ENCODE measurements at regions not wholly inside any gene's neighbourhood (a gene's known extent, or its start where the extent isn't known, plus 50 kb on each side); places are given as distances from the start of the nearest gene placed in this dataset.

DNA sequence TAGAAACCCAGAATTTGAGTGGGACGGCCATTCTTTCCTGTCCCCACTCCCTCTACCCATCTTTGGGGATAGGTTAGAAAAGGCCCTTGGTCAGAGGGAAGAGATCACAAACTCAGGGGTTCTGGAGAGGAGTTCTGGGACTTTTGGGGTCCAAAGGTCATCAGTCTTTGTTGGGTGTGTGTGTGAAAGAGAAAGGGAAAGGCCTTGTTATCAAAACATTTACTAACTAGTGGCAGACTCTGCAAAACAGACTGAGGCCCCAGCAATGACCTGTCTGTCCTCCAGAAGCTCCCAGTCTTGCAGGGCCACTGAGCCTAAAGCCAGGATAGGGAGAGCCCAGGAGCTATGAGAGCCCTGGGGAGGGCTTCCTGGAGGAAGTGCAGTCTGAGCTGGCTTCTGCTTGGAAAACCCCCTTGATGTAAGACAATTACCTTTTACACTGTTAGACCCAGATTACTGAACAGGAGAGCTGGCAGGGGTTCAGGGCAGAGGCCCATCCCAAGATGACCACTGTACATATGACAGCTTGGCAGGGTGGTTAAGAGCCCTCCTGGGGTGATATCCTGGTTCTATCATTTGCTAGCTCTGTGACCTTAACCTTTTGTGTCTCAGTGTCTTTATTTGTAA is 429.1 kb upstream of the CCDC196 start:
- in situ Hi-C loops (cut with HindIII; ENCODE audit: low pct_unique_long_range_greater_than_20kb, low sequenced_read_pairs), result no loop called here
- DNase-seq (ENCODE audit: low read depth, low spot score), result no peak

DNA sequence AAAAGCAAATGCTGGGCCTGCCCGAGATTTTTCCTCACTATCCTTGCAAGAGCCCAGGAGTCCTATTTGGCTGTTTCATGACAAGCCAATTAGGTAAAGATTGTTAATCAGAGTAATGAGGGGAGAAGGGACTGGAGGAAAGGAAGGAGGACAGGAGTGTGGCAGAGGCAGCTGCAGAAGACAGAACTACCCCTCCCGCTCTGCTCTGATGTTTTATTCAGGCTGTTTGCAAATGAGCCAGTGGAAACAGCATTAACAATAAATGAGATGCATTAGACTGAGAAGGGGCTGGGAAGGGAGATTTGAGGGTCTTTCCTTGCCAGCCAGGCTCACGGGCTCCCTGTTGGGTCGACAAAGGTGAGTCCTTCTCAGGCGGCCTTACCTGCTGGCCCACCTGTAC is 421.0 kb upstream of the CCDC196 start:
- in situ Hi-C loops (cut with HindIII; ENCODE audit: low pct_unique_long_range_greater_than_20kb, low sequenced_read_pairs), result no loop called here
- no peak for DNase-seq (ENCODE audit: low read depth, low spot score)

DNA sequence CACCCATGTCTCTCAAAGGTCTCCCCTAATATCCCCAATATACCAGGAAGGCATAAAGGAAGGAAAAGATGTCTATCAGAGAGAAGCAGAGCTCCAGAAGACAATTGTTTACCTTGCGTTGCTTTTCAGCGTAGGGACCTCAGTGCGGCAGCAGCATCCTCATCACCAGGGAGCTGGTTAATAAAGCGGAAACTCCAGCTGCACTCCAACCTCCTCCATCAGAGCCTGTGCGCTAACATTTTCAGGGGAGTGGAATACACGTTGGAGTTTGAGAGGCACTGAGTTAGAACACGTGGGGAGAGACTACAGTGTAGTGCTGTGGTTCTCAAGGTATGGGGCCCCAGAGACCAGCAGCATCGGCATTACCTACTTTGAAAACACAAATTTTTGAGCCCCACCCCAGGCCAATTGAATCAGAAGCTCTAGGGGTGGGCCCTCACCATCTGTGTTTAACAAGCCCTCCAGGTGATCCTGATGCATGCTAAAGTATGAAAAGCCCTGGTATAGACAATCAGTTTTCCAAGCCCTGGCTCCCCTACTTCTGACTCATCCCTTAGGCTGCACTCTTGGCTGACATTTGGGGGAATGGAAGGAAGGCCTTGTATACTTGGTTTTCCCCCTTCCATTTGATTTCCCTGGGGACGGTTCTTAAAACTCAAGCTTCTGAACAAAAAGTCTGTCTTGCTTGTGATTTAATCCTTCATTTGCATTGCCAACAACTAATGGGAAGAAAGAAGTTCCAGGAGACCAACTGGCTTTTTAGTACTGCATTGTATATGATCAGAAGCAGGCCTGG is 419.0 kb upstream of the CCDC196 start:
- DNase-seq (ENCODE audit: low read depth, low spot score), result no peak
- in situ Hi-C loops (cut with HindIII; ENCODE audit: low pct_unique_long_range_greater_than_20kb, low sequenced_read_pairs), result no loop called here

DNA sequence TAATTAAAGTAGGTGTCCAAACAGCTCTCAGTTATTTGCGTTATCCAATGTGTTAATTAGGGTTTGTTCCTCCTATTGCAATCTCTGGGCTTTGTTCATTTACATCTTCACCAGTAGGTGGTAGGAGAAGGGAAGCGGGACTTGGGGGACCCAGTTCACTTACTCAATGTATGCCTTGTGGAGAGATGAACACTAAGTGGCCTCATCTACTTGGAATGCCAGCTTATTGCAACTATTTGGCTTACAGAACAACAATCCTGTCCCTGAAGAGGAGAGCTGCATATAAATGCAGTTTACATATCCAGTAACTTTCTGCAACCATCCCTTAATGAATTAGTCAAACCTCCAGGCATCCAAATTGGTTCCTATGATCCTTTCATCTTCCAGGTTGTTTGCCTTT is 417.1 kb upstream of the CCDC196 start:
- no peak for DNase-seq (ENCODE audit: low read depth, low spot score)
- in situ Hi-C loops (cut with HindIII; ENCODE audit: low pct_unique_long_range_greater_than_20kb, low sequenced_read_pairs), result no loop called here

DNA sequence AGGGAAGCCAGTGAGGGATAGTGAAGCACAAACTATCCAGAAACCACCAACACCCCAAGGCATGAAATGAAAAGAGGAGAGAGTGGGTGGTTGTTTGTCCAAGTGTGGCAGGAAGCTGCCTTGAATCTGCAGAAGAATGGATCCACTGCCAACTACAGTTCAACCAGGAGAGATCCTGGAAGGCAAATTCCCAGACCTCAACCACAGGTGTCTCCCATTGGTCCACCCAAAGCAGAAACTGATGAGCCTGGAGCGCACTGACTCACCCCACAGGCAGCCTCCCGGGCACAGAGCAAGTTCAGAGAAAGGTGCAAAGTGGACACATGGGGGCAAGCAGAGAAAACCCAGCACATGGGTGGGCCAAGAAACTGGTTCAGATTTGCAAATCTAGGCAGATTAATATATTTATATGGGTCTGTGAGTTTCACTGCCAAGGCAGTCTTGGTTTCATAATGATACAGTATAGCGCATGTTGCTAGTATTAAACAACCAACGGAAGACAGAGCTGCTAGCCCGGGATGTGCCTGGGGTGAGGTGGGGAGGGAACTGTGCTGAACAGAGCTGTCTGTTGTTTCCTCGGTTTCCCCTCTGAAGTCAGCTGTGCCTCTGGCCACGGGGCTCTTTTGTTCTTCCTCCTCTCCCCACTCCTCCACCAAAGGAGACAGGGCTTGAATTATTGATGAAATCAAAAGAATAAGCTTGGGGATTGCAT is 416.2 kb upstream of the CCDC196 start:
- DNase-seq (ENCODE audit: low read depth, low spot score), result peak; percentile 41
- in situ Hi-C loops (cut with HindIII; ENCODE audit: low pct_unique_long_range_greater_than_20kb, low sequenced_read_pairs), result no loop called here

DNA sequence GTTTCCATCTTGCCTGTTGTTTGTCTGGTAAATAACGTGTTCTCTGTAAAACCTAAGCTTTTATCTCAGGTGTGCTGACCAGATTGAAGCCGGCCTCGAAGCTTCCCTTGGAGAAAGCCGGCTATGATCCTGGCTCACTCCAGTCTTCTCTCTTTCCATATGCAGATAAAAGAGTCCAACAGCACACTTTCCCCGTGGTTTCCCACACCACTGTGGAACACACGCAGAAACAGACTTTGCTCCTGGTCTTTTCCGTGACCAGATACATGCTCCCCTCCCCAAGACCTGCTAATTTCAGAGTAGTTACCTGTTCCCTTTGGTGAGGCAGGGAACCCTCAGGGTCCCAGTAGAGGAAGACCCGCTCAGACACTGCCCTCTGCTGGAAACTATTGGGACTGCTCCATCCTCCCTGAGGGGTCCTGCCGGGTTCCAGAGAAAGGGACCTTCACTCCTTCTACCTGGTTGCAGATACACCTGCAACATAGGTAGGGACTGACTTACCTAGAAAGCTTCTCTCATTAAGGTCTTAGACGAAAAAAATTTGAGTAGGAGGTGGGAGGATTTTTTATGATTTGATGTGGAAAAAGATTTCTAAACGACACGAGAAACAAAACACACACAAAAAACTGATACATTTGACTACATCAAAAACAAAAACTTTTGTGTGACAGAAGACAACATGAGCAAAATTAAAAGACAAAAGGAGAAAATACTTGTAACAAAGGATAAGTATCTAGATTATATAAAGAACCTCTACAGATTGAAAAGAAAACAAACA is 415.4 kb upstream of the CCDC196 start:
- in situ Hi-C loops (cut with HindIII; ENCODE audit: low pct_unique_long_range_greater_than_20kb, low sequenced_read_pairs), result no loop called here
- peak; percentile 62 for DNase-seq (ENCODE audit: low read depth, low spot score)

DNA sequence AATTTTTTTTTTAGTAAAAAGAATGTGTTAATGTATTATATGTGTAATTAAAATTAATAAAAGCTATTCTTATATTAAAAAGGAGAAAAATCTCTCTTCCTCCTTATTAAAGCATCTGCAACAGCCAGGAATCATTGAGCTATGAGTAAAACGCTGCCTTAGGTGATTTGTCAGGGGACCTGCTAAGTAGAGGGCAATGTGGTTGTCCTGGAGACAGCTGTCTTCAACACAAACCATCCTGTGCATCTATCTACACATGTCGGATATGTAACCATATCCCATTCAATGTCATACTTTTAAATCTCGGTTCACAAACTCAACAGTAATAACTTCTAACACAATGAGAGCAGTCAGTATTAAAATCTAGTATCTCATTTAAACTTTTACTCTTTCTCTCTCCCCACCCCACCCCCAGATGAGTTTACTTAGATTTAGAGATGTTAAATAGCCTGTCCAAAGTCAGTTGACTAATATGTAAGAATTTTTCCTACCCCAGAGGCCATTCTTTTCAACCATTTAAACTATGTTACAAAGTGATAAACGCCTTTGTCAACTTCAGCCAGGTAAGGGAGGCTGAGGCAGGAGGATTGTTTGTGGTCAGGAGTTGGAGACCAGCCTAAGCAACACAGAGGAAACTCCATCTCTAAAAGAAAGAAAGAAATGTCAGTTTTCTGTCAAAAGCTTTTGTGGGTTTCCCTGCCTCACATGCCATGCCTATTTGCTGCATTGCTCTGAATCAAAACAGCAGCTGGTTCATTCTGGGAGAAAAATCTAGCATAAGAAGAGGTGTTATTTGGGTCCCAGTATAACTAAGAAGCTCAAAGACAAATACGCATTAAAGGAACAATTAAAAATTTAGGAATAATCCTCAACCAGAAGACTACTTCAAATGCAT is 413.7 kb upstream of the CCDC196 start:
- no peak for DNase-seq (ENCODE audit: low read depth, low spot score)
- in situ Hi-C loops (cut with HindIII; ENCODE audit: low pct_unique_long_range_greater_than_20kb, low sequenced_read_pairs), result no loop called here

DNA sequence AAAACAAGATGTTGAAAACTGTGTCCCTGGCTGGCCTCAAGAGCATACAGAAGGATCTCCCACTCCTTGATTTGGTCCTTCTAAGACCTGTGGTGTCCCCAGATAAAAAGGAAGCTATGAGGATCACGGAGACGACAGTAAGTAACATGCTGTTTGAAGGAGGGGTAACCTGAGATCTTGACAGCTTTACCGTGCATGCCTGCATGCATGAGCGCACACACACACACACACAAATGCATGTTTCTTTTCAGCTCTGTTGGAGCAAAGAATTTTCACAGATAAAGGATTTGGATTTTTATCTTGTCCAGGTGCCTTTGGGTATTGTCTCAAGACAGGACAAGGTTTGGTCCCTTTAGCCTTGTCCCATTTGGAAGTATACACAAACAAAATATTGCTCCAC is 411.6 kb upstream of the CCDC196 start:
- DNase-seq (ENCODE audit: low read depth, low spot score), result no peak
- in situ Hi-C loops (cut with HindIII; ENCODE audit: low pct_unique_long_range_greater_than_20kb, low sequenced_read_pairs), result no loop called here

DNA sequence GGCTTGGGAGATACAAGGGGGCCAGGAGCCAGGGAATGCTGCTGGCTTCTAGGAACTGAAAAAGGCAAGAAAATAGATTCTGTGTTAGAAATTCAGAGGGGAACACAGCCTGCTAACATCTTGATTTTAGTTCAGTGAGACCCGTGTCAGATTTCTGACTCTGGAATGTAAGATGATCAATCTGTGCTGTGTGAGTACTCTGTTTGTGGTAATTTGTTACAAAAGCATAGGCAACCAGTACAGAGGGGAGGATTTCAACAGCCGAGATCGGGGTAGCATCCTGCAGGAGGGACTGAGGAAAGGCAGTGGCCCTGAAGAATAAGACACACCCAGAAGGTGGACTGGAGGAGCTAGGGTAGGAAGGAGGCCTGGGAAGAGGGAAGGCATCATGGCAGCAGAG is 410.0 kb upstream of the CCDC196 start:
- DNase-seq (ENCODE audit: low read depth, low spot score), result no peak
- in situ Hi-C loops (cut with HindIII; ENCODE audit: low pct_unique_long_range_greater_than_20kb, low sequenced_read_pairs), result no loop called here

DNA sequence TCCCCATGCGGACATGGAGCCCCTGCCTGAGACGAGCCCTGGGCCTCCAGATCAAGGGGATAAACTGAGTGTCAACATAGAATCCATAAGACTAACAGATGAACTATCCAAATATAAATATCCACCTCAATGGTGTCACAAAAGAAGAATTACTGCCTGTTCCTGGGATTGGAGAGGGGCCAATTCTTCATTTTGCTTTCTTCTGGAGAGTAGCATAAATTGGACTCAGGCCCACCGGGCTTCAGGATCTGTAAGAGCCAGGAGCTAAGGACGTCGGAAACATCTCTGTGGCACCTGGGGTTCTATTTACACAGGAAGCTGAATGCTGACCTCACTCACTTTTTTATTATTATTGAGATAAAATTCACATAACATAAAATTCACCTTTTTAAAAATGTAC is 408.2 kb upstream of the CCDC196 start:
- in situ Hi-C loops (cut with HindIII; ENCODE audit: low pct_unique_long_range_greater_than_20kb, low sequenced_read_pairs), result no loop called here

DNA sequence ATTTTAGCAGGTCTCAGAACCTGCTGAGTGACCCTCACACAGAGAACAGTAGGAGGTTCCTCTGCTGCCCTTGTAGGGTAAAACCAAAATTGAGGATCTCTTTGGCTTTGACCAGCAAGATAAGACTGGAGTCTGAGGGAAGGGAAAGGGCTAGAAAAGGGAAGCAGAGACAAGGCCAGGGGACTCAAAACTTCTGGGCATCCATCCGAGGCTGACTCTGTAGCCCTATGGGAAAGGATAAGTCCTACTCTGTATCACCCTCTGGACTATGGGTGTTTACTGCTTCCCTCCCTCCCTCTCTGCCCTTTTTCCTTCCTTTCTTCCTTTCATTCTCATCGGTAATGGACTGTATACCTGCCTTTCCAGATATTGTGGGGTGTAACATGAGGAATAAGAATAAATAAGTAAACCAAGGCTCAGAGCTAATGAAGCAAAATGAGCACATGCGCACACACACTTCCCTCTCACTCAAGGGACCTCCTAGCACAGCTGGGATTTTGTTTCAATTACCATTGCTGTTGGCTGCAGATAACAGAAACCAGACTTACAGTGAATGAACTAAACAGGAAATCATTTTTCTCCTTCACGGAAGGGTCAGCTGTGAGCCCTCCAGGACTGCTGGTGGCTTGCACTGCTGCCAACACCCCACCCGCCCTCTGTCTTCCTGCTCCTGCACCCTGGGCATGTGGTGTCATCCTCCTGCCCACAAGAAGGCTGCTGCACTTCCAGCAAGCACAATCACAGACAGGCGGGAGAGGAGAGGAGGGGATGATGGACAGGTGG is 404.4 kb upstream of the CCDC196 start:
- no peak for DNase-seq (ENCODE audit: low read depth, low spot score)
- in situ Hi-C loops (cut with HindIII; ENCODE audit: low pct_unique_long_range_greater_than_20kb, low sequenced_read_pairs), result no loop called here

More for the DNA sequence above, 408.2 kb upstream of the CCDC196 start:
- no peak for DNase-seq (ENCODE audit: low read depth, low spot score)

DNA sequence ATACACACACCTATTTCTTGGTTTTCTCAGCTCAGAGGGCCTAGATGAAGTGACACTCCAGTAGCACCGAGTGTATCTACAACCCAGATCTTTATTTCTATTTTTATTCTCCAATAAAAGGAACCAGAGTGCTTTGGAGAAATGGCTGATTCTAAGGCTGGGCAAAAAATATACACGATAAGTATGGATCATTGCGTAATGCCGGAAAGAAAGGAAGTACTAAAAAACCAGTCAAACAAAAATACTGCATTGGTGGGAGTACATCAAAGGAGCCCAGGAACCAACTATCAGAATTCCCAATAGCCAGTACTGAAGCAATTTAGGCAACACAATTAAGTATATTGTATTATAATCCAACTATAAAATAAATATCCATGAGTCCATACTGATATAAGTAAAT is 400.9 kb upstream of the CCDC196 start:
- DNase-seq (ENCODE audit: low read depth, low spot score), result no peak
- in situ Hi-C loops (cut with HindIII; ENCODE audit: low pct_unique_long_range_greater_than_20kb, low sequenced_read_pairs), result no loop called here

DNA sequence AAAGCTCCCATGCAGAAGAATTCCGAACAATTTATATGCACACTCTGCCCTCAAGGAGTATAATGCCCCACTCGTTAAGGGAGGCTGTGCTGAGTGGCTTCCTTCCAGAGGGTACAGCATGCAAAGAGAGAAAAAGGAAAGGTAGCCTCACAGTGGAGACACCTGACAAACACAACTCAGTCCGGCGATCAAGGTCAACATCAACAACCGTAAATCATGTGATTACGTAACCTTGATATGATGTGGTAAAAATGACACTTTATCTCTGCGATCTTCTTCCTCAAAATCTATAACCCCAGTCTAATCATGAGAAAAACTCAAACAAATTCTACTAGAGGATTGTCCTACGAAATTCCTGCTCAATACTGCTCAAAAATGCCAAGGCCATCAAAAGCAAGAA is 400.5 kb upstream of the CCDC196 start:
- no peak for DNase-seq (ENCODE audit: low read depth, low spot score)
- in situ Hi-C loops (cut with HindIII; ENCODE audit: low pct_unique_long_range_greater_than_20kb, low sequenced_read_pairs), result no loop called here

DNA sequence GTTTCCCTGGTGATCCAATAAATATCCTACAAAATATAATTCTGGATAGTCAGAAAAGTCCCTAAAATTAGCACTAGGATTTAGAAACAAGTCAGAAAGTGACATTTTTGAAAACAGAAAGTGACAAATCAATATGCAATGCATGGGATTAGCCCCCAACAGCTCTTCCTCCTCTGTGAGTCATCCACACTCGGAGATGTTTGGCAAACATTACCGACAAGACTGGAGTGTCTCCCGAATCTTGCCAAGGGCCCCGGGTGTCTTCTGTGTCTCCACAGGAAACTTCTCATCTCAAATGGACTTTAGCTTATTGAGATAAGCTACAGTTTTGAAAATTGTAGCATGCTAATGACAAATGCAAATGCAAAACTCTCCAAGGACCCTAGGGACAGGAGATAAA is 398.9 kb upstream of the CCDC196 start:
- no peak for DNase-seq (ENCODE audit: low read depth, low spot score)
- in situ Hi-C loops (cut with HindIII; ENCODE audit: low pct_unique_long_range_greater_than_20kb, low sequenced_read_pairs), result no loop called here

DNA sequence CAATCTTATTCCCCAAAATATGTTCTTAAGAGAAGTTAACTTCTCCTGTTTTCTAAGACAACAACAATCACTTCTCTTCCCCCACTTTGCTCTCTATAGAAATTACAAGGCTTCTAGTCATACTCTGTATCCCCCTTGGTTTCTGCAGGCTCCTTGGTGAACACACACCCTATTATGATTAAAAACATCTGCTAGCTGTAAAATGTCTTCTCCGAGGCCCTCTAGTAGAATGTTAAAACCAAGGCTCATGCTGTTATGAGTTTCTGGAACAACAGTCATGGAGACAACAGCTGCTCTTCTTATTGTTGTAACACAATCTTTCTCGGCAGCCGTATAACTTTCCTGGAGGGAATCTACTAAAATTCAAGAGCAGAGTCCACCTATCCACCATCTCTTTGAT is 397.5 kb upstream of the CCDC196 start:
- in situ Hi-C loops (cut with HindIII; ENCODE audit: low pct_unique_long_range_greater_than_20kb, low sequenced_read_pairs), result no loop called here
- no peak for DNase-seq (ENCODE audit: low read depth, low spot score)

DNA sequence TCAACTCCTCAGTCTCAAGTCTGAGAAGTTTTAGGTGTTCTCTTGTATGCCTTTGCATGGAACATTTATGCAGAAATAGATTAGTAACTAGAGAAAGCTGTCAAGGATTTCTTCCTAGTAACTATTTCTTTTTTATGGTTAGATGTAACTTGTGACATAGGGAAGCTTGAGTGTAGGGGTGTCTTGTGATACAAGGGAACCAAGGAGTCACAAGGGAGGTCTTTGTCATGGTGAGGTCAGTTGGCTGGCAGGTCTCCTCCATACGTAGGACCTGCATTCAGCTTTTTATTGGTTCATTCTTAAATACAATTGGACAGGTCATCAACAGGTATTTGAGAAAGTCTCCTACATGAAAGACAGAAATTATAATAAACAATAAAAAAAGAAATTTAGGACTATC is 394.0 kb upstream of the CCDC196 start:
- DNase-seq (ENCODE audit: low read depth, low spot score), result peak; percentile 51
- in situ Hi-C loops (cut with HindIII; ENCODE audit: low pct_unique_long_range_greater_than_20kb, low sequenced_read_pairs), result no loop called here

DNA sequence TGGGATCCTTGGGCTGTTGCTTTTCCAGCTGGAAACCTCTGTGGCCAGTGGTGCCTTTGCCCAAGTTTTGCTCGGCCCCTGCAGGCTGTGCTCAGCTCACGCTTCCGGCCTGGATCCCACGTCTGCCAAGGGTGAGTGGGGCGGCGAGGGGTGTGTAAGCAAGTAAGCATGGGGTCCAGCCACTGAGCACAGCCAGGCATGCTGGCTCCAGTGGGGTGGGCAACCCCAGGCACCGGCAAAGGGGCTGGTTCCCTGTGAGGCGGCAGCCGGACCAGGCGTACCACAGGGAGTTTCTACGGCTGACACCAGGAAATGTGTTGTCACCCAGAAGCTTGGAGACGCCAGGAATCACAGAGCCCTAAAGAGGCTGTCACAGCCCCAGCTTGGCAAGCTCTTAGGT is 393.4 kb upstream of the CCDC196 start:
- no peak for DNase-seq (ENCODE audit: low read depth, low spot score)
- in situ Hi-C loops (cut with HindIII; ENCODE audit: low pct_unique_long_range_greater_than_20kb, low sequenced_read_pairs), result no loop called here

Measured in SK-MEL-5 (cell line).